ENCODE measurements at regions not wholly inside any gene's neighbourhood (a gene's known extent, or its start where the extent isn't known, plus 50 kb on each side); places are given as distances from the start of the nearest gene placed in this dataset.

DNA sequence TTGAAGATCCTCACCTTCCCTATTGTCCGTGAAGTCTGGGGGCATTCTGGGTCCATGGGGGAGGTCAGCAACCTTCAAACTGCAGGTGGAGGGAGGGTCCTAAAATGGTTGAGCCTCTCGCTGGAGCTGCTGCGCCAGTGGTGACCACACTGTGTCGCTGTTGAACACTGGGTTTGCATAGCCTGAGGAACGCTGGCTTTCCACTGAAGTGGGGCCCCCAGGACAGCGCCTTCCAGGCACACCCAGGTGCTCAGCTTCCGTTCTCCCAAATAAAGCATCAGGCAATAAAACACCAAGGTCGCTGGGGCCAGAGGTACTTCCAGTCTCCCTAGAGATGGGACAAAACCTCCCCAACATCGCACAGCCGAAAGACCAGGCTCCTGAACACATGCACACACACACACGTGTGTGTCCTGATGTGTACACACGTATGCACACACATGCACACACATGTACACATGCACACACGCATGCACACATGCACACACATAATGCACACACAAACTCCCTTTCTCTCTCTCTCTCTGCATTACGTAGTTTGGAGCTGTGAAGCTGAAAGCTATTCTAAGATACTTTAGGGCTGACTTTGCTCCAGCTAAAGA is 120.6 kb downstream of the IRF8 start:
- no peak for TF ChIP-seq CTCF (IDR thresholded peaks at IDR 0.05)
- TF ChIP-seq POLR2AphosphoS5 (IDR thresholded peaks at IDR 0.05; ENCODE audit: low read depth, low read length): no peak
- TF ChIP-seq, protein P1, sequence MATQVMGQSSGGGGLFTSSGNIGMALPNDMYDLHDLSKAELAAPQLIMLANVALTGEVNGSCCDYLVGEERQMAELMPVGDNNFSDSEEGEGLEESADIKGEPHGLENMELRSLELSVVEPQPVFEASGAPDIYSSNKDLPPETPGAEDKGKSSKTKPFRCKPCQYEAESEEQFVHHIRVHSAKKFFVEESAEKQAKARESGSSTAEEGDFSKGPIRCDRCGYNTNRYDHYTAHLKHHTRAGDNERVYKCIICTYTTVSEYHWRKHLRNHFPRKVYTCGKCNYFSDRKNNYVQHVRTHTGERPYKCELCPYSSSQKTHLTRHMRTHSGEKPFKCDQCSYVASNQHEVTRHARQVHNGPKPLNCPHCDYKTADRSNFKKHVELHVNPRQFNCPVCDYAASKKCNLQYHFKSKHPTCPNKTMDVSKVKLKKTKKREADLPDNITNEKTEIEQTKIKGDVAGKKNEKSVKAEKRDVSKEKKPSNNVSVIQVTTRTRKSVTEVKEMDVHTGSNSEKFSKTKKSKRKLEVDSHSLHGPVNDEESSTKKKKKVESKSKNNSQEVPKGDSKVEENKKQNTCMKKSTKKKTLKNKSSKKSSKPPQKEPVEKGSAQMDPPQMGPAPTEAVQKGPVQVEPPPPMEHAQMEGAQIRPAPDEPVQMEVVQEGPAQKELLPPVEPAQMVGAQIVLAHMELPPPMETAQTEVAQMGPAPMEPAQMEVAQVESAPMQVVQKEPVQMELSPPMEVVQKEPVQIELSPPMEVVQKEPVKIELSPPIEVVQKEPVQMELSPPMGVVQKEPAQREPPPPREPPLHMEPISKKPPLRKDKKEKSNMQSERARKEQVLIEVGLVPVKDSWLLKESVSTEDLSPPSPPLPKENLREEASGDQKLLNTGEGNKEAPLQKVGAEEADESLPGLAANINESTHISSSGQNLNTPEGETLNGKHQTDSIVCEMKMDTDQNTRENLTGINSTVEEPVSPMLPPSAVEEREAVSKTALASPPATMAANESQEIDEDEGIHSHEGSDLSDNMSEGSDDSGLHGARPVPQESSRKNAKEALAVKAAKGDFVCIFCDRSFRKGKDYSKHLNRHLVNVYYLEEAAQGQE (IDR thresholded peaks at IDR 0.05; ENCODE audit: insufficient read depth in 1 of 2, low read depth in 2 of 2, low read length in 1 of 2): no peak
- TF ChIP-seq TCF7L2 (IDR thresholded peaks at IDR 0.05; ENCODE audit: low read depth, low read length): no peak

All from Panc1 (cell line).